HG03575 (cell line): ENCODE measurements at regions not wholly inside any gene's neighbourhood (a gene's known extent, or its start where the extent isn't known, plus 50 kb on each side); places are given as distances from the start of the nearest gene placed in this dataset.

Experiments used
- ATAC-seq: cut with Tn5 transposase; IDR thresholded peaks from one replicate; pipeline ENCODE4 v1.9.1; 2021; ENCODE audit not compliant: unreplicated experiment, insufficient number of reproducible peaks, low FRiP score; ENCODE audit errors: extremely low read depth

DNA sequence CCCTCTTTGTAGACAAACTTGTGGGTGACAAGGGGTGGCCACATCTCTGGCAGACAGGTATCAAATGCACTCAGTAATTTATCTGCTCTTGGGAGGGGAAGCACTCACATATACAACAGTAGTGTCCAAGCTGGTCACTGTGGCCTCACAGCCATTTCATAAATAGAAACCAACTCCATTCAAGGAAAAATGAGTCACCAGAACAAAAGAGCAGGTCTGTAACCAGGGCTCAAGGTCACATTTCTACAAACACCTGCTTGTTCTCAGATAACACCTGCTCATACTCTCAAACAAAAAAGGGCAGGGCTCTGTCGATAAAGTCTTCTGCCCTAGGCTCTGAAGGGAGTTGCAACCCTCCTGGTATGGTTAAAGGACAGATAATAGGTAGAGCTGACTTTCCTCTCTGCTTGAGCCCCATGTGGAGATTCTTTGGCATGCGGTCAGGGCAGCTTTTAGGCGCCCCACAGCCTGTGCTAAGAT lies 459.0 kb downstream of the BCL11A start:
- ATAC-seq = no peak

DNA sequence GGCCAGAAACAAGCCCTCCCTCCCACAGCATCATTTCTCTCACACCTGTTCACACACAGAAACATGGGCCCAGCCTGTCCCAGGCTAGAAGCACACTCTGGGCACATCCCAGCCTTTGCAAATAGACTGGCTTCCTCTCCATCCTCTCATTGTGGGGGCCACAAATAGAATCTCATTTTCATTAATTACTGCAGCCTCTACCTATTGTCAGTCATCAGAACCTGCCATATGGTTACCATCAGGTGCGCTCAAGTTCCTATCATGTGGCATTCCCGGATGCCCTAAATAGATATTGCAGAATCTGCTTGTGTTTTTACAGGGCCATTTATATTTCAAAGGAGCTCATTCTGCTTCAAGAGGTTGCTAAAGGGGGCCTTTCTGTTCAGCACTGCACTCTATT lies 460.7 kb downstream of the BCL11A start:
- no peak for ATAC-seq

DNA sequence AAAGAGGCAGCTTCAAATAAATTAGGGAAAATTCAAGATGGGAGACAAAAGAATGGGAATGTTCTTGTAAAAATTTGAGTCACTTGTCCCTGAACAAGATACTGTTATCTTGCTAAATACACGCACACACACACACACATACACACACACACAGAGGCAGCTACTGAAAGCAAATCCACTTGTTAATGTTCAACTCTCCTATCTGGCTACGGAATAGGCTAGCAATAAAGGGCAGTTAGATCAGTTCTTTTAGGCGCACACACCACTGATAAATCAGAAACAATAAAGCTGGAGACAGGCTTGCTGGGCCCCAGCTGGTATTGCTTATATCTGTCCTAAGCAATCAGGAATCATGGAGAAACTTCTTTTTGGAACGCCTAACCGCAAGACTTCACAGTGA lies 461.6 kb downstream of the BCL11A start:
- ATAC-seq = no peak

DNA sequence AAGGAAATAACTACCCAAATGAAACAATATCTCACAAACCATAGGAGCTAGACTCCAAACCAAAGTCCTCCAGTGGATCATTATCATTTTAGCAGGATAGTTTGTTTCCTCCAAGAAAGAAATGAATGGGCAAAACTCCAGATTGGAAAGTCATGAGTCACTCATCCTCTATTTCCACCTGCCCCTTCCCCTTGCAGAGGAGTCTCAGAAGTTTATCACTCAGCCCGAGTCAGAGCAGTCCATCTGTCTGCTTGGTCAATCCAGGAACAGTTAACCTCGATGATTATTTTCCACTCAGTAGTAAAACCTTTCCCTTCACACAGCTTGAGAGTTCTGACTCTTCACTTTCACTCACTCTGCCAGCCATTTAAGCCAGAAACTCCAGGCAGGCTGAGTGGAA lies 462.2 kb downstream of the BCL11A start:
- ATAC-seq = no peak

DNA sequence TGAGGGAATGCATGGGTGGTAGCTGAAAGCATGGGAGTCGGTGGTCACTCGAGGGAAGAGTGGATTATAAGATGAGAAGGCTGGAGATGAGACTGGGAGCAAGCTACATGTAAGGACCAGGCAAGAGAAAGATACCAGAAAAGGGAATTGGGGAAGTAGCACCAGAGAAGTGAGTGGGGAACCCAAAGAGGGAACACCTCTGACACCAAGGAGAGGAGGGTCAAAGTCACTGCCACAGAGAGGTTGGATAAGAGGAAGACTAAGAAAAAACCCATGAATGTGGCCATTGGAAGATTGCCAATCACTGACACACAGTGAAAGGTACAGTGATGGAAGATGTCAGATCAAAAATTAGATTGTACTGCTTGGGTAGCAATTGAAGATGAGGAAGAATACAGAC lies 473.9 kb downstream of the BCL11A start:
- ATAC-seq = no peak

DNA sequence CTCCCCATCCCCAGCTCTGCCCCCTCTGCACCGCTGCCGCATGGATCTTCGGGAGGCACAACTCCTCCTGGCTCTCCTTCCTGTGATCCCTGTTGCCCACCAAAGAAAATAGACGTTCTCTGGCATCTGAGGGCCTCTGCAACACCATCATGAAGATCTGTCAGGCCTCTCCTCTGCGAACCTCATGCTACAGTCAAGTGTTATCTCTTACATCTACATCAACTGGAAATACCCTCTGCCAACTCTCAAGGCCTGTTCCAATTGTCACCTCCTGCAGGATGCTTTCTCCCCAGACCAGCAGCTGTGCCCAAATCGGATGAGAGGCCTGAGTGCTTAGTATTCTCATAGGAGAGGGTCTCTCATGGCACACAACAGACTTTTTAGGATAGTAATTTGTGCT lies 478.4 kb downstream of the BCL11A start:
- no peak for ATAC-seq

DNA sequence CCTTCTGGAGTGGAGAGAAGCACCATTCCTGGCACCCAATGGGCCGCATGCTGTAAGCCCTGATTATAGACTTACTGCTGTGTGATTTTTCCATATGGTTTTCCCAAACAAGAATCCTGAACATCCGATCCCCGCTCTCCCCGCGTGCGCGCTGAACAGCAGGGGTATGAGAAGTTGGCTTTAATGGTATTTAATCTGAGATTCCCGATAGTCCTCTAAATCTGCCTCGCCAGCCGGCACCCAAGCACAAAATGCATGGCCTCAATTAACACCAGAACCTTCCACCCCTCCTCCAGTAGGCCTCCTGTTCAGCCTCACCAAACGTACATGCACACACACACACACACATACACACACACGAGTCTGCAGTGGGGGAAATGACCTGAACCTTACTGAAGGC lies 480.3 kb downstream of the BCL11A start:
- no peak for ATAC-seq

DNA sequence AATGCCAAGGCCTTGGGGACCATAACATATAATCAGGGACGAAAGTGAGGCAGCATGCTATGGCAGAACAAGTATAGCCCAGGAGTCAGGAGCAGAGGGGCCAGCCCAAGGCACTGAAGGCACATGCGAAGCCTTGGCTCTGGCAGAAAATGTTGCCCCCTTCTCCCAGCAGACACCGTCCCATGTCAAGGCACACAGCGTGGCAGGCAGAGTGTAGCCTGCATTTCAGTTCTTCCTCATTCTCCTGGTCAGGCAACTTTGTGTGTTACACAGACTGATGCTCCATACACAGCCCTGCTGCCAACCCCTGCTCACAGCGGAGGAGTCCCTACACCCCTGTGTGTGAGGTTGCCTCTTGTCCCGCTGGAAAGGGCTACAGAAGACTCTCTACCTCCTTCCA lies 480.8 kb downstream of the BCL11A start:
- ATAC-seq = no peak

DNA sequence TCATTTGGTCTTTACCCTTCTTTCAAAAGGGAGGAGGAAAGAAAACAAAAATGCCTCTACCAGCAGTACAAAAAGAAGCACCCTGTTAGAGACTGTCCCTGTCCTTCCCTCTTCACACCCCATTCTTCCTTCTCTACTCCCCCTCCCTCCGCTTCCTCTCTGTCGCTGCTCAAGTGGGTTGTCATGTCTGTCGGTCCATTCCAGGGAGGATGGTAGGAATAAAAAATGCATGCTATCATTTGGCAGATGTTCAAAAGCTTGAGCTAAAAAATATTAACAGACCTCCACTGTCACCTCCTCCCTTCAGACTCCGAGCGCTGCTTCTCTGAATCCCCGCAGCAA lies 482.0 kb downstream of the BCL11A start:
- no peak for ATAC-seq

DNA sequence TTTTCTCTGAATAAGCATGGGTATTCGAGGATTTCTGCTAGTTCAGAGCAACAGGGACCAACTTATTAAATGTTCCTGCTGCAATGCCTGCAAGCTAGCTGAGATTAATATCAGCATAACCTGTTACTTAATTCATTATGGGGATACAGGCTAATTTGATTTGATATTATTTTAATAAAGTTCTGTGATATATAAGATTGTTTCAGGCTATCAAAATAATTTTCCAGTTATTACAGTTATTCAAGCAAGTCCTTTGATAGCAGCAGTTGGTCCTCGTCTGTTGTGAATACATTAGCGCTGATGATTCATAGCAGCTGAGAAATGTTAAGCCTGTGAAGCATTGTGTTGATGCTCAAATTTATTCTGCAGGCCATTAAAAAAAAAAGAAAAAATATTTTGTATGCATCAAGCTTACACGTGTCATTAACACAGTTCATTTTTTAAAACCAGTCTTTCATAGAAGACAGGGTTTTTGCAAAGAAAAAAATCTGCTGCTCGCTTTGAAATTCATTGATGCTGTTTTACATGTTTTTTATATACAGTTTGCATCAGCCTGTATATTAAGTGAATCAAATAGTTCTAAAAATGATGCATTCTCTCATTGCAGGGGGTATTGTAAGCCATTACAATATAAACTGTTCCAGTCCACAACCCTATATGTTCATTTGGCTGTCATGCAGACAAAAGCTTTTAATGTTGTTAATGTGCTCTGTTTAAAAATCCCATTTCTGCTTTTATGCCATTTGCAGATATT lies 482.5 kb downstream of the BCL11A start:
- no peak for ATAC-seq

DNA sequence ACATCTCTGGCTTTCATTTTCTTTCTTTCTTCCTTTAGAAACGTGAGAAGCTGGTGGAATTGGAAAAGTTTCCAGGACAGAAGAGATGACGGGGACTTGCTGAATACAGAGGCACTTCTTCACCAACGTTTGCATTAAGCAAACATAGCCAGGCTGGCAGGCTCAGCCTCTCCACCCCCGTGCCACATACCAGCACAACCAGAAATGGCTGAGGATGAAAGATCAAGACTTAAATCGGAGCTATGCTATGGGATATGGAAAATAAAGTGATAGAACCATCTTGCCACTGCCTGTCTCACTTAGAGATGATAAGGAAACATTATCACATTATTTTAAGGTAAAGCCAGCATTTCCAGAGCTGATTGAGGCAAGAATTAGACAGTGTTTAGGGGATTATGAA lies 483.3 kb downstream of the BCL11A start:
- no peak for ATAC-seq

DNA sequence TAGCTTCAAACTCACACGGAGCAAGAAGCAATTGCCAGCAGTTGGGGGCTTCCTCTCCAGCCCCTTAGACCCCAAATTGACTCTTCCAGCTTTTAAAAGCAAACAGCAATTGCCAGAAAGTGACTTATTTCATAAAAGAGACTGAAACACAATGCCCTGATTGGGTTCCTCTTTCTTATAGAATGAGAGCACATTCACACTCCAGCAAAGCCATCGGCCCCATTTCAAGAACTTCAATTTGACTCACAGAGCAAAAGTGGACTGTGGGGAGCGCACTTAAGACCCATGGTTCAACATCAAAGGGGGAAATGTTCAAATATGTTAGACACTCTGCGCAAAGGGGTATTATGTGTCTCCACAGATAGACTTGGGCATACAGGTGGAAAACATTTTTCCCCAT lies 484.7 kb downstream of the BCL11A start:
- ATAC-seq = no peak

DNA sequence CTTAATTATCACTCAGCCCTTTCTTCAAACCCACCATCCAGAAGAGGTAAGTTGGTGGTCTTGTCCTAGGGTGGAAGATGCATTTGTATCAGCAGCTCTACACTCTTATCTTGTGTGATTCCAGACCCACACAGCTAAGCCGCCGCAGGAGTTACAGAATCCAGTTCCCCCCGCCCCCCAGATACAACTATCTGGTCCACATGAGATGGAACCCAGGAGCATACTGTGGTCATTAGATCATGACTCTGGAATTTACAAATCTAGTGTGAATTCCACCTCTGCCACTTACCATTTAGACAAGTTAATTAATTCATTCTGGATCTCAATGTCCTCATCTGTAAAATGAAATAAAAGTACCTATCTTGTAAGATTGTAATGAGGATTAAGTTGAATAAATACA lies 486.4 kb downstream of the BCL11A start:
- no peak for ATAC-seq

DNA sequence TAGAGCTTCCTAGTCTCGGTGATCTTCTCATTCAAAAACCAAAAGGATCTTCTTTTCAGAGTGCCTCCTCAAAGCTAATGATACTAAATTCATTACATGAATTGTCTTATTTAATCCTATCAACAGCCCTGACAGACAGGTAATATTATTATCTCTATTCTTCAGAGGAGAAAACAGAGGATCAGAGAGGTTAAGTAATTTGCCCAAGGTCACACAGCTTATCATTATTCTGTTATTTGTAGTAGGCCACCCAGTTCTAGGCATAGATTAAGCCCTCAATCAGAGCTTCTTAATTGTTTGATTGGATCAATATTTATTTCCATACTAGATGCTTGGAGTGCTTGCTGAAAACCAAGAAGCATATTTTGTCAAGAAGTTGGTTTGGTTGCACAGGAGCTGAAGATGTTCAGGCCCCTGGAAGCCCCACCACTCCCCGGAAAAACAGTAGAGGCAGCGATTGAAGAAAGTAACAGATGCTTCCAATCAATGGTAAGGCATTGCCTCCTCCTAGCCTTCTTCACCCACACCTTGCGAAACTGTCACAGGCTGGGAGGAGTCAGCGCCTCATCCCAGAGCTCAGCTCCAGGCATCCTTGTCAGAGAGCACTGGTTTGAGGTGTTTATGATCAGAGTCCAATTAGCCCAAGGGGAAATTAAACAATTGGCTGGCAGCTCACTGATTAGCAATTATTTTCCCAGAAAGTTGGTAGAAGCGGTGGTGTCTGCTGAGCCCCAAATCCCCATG lies 487.2 kb downstream of the BCL11A start:
- no peak for ATAC-seq

DNA sequence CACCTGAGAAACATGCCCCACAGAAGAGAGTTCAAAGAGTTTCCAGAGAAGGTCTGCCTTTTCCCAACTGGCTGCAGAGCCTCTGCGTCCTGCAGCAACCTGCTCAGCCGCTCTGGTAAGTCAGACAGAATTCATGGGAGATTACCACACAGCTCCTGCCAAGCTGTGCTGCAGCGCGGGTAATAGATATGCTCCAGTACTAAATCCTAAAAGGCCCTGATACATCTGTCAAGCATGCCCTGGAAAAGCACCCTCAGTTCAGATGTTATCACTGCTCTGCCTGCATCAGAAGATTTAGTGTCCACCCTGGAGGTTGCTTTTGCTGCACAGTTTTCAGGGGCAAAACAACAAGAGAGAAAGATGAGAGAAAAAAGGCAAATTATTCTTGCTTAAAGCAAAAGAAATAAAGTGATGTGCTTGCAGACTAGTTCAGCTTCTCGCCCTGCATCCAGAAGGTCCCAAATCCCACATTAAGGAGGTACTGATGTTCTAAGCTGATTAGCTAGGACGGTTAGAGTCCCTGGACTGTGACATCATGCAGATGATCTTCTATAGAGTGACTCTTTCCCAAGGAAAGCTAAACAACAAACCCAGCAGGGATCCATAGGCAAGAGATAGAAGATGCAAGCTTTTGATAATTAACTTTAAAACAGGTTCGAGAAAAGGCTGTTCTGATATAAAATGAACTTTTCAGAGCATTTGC lies 488.6 kb downstream of the BCL11A start:
- ATAC-seq = no peak

DNA sequence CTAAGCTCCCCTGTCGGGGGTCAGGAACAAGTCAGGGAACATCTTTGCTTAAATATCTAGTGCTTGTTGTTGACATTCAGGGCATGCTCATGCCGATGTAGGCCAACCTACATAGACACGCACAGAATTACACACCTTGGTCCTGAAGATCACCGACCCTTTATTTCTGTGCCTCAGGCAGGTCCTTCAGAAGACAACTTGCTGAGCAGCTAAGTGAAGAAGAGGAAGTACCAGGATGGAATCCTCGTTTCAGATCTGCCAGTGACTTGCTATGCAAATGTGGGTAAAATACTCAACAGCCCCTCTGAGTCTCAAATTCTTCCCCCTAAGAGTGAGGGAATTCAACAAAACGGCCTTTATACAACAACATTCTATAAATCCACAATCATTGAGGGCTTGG lies 494.7 kb downstream of the BCL11A start:
- no peak for ATAC-seq

DNA sequence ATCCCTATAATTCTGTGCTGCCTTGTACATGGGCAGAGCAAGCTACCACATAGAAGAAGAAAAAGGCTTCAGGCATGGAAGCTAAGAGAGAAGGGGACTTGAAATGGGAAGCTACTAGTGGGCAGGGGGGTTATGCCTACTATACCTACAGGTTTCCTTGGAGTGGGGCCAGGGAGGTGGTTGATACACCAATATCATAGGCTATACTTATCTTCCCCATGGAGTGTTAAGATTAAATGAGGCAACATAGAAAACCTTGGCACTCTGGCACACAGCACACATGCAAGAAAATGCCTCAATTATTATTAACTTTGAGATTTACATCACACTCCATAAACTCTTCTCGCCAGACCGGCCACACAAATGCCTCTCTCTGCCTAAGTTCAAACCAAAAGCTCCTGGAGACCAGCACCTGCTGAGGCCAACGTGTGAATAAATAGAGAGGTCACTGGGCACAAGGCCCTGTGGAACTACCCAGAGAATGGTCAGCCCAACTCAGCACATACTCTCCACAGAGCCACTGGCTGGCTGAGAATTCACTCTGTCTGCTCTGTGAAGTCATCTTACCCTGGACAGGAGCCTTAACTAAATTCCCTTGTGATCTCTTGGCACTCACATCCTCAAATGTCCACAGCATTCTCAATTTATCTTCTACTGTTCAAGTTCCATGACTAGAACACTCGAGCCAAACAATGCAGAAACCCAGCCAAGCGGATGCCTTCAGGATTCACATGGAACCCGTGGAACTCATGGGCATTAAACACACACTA lies 498.7 kb downstream of the BCL11A start:
- no peak for ATAC-seq

DNA sequence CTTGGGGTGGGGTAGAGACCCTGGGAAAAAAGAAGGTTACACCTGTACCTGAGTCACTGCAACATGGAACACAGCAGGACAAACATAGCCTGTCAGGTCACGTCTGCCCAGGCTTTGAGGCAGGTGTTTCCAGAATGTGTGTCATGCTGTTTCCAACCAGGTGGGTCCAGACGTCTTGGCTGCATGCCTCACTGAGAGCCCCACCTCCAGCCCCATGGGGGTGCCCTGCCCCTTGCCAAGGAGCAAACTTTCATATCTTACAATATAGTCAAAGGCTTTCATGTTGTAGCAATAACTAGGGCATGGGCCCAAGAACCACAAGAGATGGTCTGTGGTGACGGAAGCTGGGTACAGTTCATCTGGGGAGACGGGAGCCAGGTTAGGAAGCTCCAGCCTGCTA lies 499.7 kb downstream of the BCL11A start:
- no peak for ATAC-seq

DNA sequence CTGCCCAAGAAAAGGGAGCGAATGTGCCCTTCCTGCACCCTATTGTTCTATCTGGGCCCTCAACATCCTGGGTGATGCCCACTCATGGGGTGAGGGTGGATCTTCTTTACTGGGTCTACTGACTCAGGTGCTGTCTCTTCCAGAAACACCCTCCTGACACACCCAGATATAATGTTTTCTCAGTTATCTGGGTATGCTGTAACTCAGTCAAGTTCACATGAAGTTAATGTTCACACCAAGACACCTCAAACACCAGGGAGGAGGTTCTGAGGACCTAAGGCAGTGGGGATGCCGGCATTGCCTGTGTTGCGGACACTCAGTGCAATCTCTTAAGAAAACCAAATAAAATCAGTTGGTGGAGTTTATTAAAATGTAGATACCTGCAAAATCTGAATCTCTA lies 500.9 kb downstream of the BCL11A start:
- no peak for ATAC-seq
